Heart right ventricle (tissue), 16 donors: ENCODE measurements at regions not wholly inside any gene's neighbourhood (a gene's known extent, or its start where the extent isn't known, plus 50 kb on each side); places are given as distances from the start of the nearest gene placed in this dataset.

ENCODE experiments used
- ATAC-seq, 8 donors: fragments of 200-7000 bp; cut with Tn5 transposase; one replicate each; pipeline ENCODE4 v1.9.1; 2020; ENCODE audit warnings: mild to moderate bottlenecking in 8 of 8, moderate library complexity in 8 of 8, moderate number of reproducible peaks in 1 of 8
- DNase-seq, 2 donors: peaks; one replicate each; pipeline ENCODE4 v3.0.0-alpha.2; 2020
- H3K27ac ChIP-seq, 10 donors: fragments of 200-600 bp; sonication (generic) in 2 of 10; one replicate each; pipeline versions ENCODE4 v1.5.0 to v1.8.0; 2020 to 2022; ENCODE audit warnings: mild to moderate bottlenecking in 3 of 10
- H3K27me3 ChIP-seq, 7 donors: fragments of 200-600 bp; one replicate each; pipeline ENCODE4 v1.8.0; 2021 to 2022; ENCODE audit warnings: mild to moderate bottlenecking in 2 of 7
- H3K36me3 ChIP-seq, 9 donors: fragments of 200-600 bp; sonication (generic) in 1 of 9; one replicate each; pipeline versions ENCODE4 v1.5.0 to v1.8.0; 2020 to 2022; ENCODE audit warnings: mild to moderate bottlenecking in 2 of 9
- H3K4me1 ChIP-seq, 9 donors: fragments of 200-600 bp; sonication (generic) in 1 of 9; one replicate each; pipeline versions ENCODE4 v1.5.0 to v1.8.0; 2020 to 2022; ENCODE audit warnings: mild to moderate bottlenecking in 4 of 9
- H3K4me3 ChIP-seq, 10 donors: fragments of 200-600 bp; sonication (generic) in 2 of 10; one replicate each; pipeline versions ENCODE4 v1.5.0 to v1.8.0; 2020 to 2022; ENCODE audit warnings: mild to moderate bottlenecking in 7 of 10, moderate library complexity in 2 of 10
- H3K9me3 ChIP-seq, 11 donors: fragments of 200-600 bp in 10 of 11; sonication (generic) in 2 of 11; one replicate each; pipeline versions ENCODE4 v1.5.0 to v1.8.0; 2013 to 2022; ENCODE audit warnings: mild to moderate bottlenecking in 2 of 11, control low read depth in 1 of 11, moderate library complexity in 1 of 11
- CTCF ChIP-seq, 9 donors: fragments of 200-600 bp; sonication (generic) in 2 of 9; IDR thresholded peaks; one replicate each; pipeline versions ENCODE4 v1.5.0 to v1.8.0; 2021 to 2022; ENCODE audit warnings: antibody characterized with exemption in 9 of 9, mild to moderate bottlenecking in 5 of 9, moderate library complexity in 1 of 9
- WGBS, 2 donors: extraction: QIAGEN DNeasy Blood & Tissue Kit; methylation state at CpG; one replicate each; pipeline ENCODE4 v1.1.7; 2013; ENCODE audit warnings: inconsistent platforms in 1 of 2; 5-methylcytosine and 5-hydroxymethylcytosine counted together
- intact Hi-C, 10 donors: fragments of 100-400 bp; cut with DNase I; formaldehyde crosslinking; loops; one replicate each; pipeline versions ENCODE4 v1.11.1 to v1.14.2; 2022
- donor health status: Arrhythmogenic right ventricular cardiomyopathy.
- donor health status: ischemic (EF 13 %, LVEDD 7.1; RV severe dilation, severe dysfunction).
- donor health status: healthy with polysubstance abuse.
- donor health status: DM: no; HTN: yes; CAD: no.
- donor health status: DM: no; HTN: no; CAD: no.
- donor health status: ischemic (EF 25% LVEDD 6.9; RV normal size, moderate dysfunction).
- donor health status: ischemic (EF 25% LVEDD 5.7; RV mildly dilated, moderate dysfunction).
- donor health status: healthy.
- donor health status: DM: yes; HTN: yes; CAD: no.
- donor health status: Ischemic cardiomyopathy.
- donor health status: ischemic (EF 35%, LVEDD 5.7; RV mildly dilated, moderate dysfunction).
- donor health status: nonischemic (EF 11% LVEDD 7.7; RV severe dilation, severe dysfunction).
- donor health status: DM: yes; HTN: yes; CAD: no.
- donor health status: PGD.
- donor health status: ischemic (EF 29% LVEDD 5.4; RV normal size, mild dysfunction).
- donor health status: nonischemic (EF 23%, LVEDD 6.1; RV moderate dilation, normal function).

- intact Hi-C loops: no loop called here
- no peaks in the 10 kb centered on the region for H3K9me3 ChIP-seq
- WGBS, 2 donors: 93% methylated on average over 14 of the region's 14 CpGs
- TF ChIP-seq CTCF (IDR thresholded peaks at IDR 0.05): no peak
- no peaks in the 10 kb centered on the region for H3K36me3 ChIP-seq
- no peaks in the 10 kb centered on the region for H3K27me3 ChIP-seq
- DNase-seq (no peak), ATAC-seq (no peak)
- H3K27ac ChIP-seq: no peak overlapping the region
- peaks cover 0 to 5% (median 0%) of the 10 kb centered on the region in 9 donors for H3K4me1 ChIP-seq
- H3K4me3 ChIP-seq: no peak overlapping the region
Observed at GRCh38 chr15:95091444-95091843, 860.1 kb downstream of the MCTP2 start.

GRCh38 chr15:95095250-95095649 lies 863.9 kb downstream of the MCTP2 start:
- TF ChIP-seq CTCF (IDR thresholded peaks at IDR 0.05): no peak
- DNase-seq (no peak), ATAC-seq (no peak)
- Histone ChIP-seq H3K36me3 (no peaks in the 10 kb centered on the region), H3K4me3 (no peak overlapping the region), H3K4me1 (no peaks in the 10 kb centered on the region), H3K27ac (no peak overlapping the region), H3K27me3 (no peaks in the 10 kb centered on the region), H3K9me3 (no peaks in the 10 kb centered on the region)
- intact Hi-C loops: no loop called here

- Histone ChIP-seq H3K4me1 (no peaks in the 10 kb centered on the region), H3K9me3 (no peaks in the 10 kb centered on the region), H3K4me3 (no peak overlapping the region), H3K27ac (no peak overlapping the region), H3K36me3 (no peaks in the 10 kb centered on the region), H3K27me3 (no peaks in the 10 kb centered on the region)
- ATAC-seq (no peak), DNase-seq (no peak)
- 93 to 95% methylated on average over 6 of the region's 6 CpGs for whole genome bisulfite sequencing, 2 donors
- no peak for TF ChIP-seq CTCF (IDR thresholded peaks at IDR 0.05)
- intact Hi-C loops: no loop called here
Observed at GRCh38 chr15:95096651-95097050, 865.3 kb downstream of the MCTP2 start.

- Histone ChIP-seq H3K27ac (no peak overlapping the region), H3K36me3 (no peaks in the 10 kb centered on the region), H3K4me3 (no peak overlapping the region), H3K9me3 (no peaks in the 10 kb centered on the region), H3K4me1 (no peaks in the 10 kb centered on the region), H3K27me3 (no peaks in the 10 kb centered on the region)
- DNase-seq (no peak), ATAC-seq (no peak)
- no peak for TF ChIP-seq CTCF (IDR thresholded peaks at IDR 0.05)
- 82 to 93% methylated on average over 2 of the region's 2 CpGs for WGBS, 2 donors
- intact Hi-C loops: no loop called here
Observed at GRCh38 chr15:95097361-95097760, 866.0 kb downstream of the MCTP2 start.

- DNase-seq: no peak
- intact Hi-C loops: no loop called here
- TF ChIP-seq CTCF (IDR thresholded peaks at IDR 0.05): no peak
- H3K9me3 ChIP-seq: no peaks in the 10 kb centered on the region
- 87 to 93% methylated on average over 2 of the region's 2 CpGs for WGBS, 2 donors
- no peak overlapping the region for H3K4me3 ChIP-seq
- H3K4me1 ChIP-seq: no peaks in the 10 kb centered on the region
- ATAC-seq: no peak
- H3K27ac ChIP-seq: no peak overlapping the region
- H3K36me3 ChIP-seq: no peaks in the 10 kb centered on the region
- H3K27me3 ChIP-seq: no peaks in the 10 kb centered on the region
Observed at GRCh38 chr15:95105229-95105628, 873.9 kb downstream of the MCTP2 start.
